ENCODE measurements at regions not wholly inside any gene's neighbourhood (a gene's known extent, or its start where the extent isn't known, plus 50 kb on each side); places are given as distances from the start of the nearest gene placed in this dataset.

GRCh38 chr2:14909795-14910194 is 277.3 kb downstream of the LRATD1 start:
- Histone ChIP-seq H3K9me3 (replicated peaks in 1 of 11) (peaks cover 0 to 2% (median 0%) of the 10 kb centered on the region in 11 experiments; a peak in 1 of 22 replicates), H3K4me1 (no peaks in the 10 kb centered on the region), H3K27ac (no peak overlapping the region), H4K20me1 (no peaks in the 10 kb centered on the region), H3K4me3 (no peak overlapping the region), H3K4me2 (no peak overlapping the region), H3K36me3 (no peaks in the 10 kb centered on the region), H3K9ac (no peak overlapping the region), H3K27me3 (no peaks in the 10 kb centered on the region; a peak in 1 of 22 replicates)
- no peak for TF ChIP-seq Cebpa-rat (IDR thresholded peaks at IDR 0.05)

- Histone ChIP-seq H3K27me3 (no peaks in the 10 kb centered on the region; a peak in 1 of 22 replicates), H3K4me3 (no peak overlapping the region), H3K27ac (no peak overlapping the region), H3K4me2 (no peak overlapping the region), H3K9ac (no peak overlapping the region), H3K36me3 (no peaks in the 10 kb centered on the region), H3K9me3 (replicated peaks in 1 of 11) (peaks cover 0 to 4% (median 0%) of the 10 kb centered on the region in 11 experiments; a peak in 1 of 22 replicates), H3K4me1 (no peaks in the 10 kb centered on the region), H4K20me1 (no peaks in the 10 kb centered on the region)
- TF ChIP-seq Cebpa-rat (IDR thresholded peaks at IDR 0.05), result no peak
These were observed 278.1 kb downstream of the LRATD1 start for GRCh38 chr2:14910654-14911053.

GRCh38 chr2:14915983-14916382 is 283.5 kb downstream of the LRATD1 start:
- Histone ChIP-seq H3K9ac (no peak overlapping the region), H3K4me2 (no peak overlapping the region), H3K27me3 (no peaks in the 10 kb centered on the region; a peak in 1 of 22 replicates), H3K9me3 (replicated peaks in 1 of 11) (peaks cover 0 to 4% (median 0%) of the 10 kb centered on the region in 11 experiments; a peak in 1 of 22 replicates), H3K4me3 (no peak overlapping the region), H4K20me1 (no peaks in the 10 kb centered on the region), H3K27ac (no peak overlapping the region), H3K4me1 (no peaks in the 10 kb centered on the region), H3K36me3 (no peaks in the 10 kb centered on the region)
- no peak for TF ChIP-seq Cebpa-rat (IDR thresholded peaks at IDR 0.05)

GRCh38 chr2:14923820-14924580 is 291.5 kb downstream of the LRATD1 start:
- H3K36me3 ChIP-seq, result no peaks in the 10 kb centered on the region
- H3K9ac ChIP-seq, result no peak overlapping the region
- no peak overlapping the region for H3K27ac ChIP-seq
- H4K20me1 ChIP-seq, result no peaks in the 10 kb centered on the region
- no peaks in the 10 kb centered on the region for H3K4me1 ChIP-seq
- TF ChIP-seq Cebpa-rat (IDR thresholded peaks at IDR 0.05), result no peak
- H3K9me3 ChIP-seq (replicated peaks in 1 of 11), result no peaks in the 10 kb centered on the region
- no peaks in the 10 kb centered on the region for H3K27me3 ChIP-seq
- H3K4me3 ChIP-seq, result no peak overlapping the region
- H3K4me2 ChIP-seq, result no peak overlapping the region

- Histone ChIP-seq H3K36me3 (no peaks in the 10 kb centered on the region), H3K4me1 (no peaks in the 10 kb centered on the region), H3K27ac (no peak overlapping the region), H3K27me3 (no peaks in the 10 kb centered on the region), H3K9me3 (replicated peaks in 1 of 11) (no peaks in the 10 kb centered on the region), H4K20me1 (no peaks in the 10 kb centered on the region), H3K4me2 (no peak overlapping the region), H3K9ac (no peak overlapping the region), H3K4me3 (no peak overlapping the region)
- TF ChIP-seq Cebpa-rat (IDR thresholded peaks at IDR 0.05), result no peak
These were observed 293.0 kb downstream of the LRATD1 start for GRCh38 chr2:14925471-14925870.

- no peaks in the 10 kb centered on the region for H3K9me3 ChIP-seq (replicated peaks in 1 of 11)
- no peaks in the 10 kb centered on the region for H3K36me3 ChIP-seq
- no peak overlapping the region for H3K27ac ChIP-seq
These were observed 294.6 kb downstream of the LRATD1 start for GRCh38 chr2:14927021-14927564.

GRCh38 chr2:14928056-14928455 is 295.5 kb downstream of the LRATD1 start:
- Histone ChIP-seq H3K9me3 (replicated peaks in 1 of 11) (no peaks in the 10 kb centered on the region), H4K20me1 (no peaks in the 10 kb centered on the region), H3K27me3 (no peaks in the 10 kb centered on the region), H3K27ac (no peak overlapping the region), H3K36me3 (no peaks in the 10 kb centered on the region), H3K4me1 (no peaks in the 10 kb centered on the region), H3K9ac (no peak overlapping the region), H3K4me3 (no peak overlapping the region), H3K4me2 (no peak overlapping the region)
- TF ChIP-seq Cebpa-rat (IDR thresholded peaks at IDR 0.05), result no peak

More at GRCh38 chr2:14927021-14927564, 294.6 kb downstream of the LRATD1 start:
- no peaks in the 10 kb centered on the region for H3K27me3 ChIP-seq
- no peak overlapping the region for H3K4me2 ChIP-seq
- no peak for TF ChIP-seq Cebpa-rat (IDR thresholded peaks at IDR 0.05)
- H3K4me3 ChIP-seq, result no peak overlapping the region
- H3K4me1 ChIP-seq, result no peaks in the 10 kb centered on the region
- H4K20me1 ChIP-seq, result no peaks in the 10 kb centered on the region
- H3K9ac ChIP-seq, result no peak overlapping the region

- Histone ChIP-seq H3K4me3 (no peak overlapping the region), H4K20me1 (no peaks in the 10 kb centered on the region), H3K27ac (no peak overlapping the region), H3K9me3 (replicated peaks in 1 of 11) (no peaks in the 10 kb centered on the region), H3K27me3 (no peaks in the 10 kb centered on the region), H3K36me3 (no peaks in the 10 kb centered on the region), H3K9ac (no peak overlapping the region), H3K4me1 (no peaks in the 10 kb centered on the region), H3K4me2 (no peak overlapping the region)
- no peak for TF ChIP-seq Cebpa-rat (IDR thresholded peaks at IDR 0.05)
These were observed 297.9 kb downstream of the LRATD1 start for GRCh38 chr2:14930441-14930840.

- Histone ChIP-seq H3K36me3 (no peaks in the 10 kb centered on the region), H3K9me3 (replicated peaks in 1 of 11) (peaks cover 1 to 10% (median 4%) of the 10 kb centered on the region in 11 experiments; a peak in 16 of 22 replicates), H3K4me2 (no peak overlapping the region), H3K4me1 (no peaks in the 10 kb centered on the region), H3K27ac (no peak overlapping the region), H3K27me3 (no peaks in the 10 kb centered on the region), H4K20me1 (no peaks in the 10 kb centered on the region), H3K4me3 (no peak overlapping the region), H3K9ac (no peak overlapping the region)
- TF ChIP-seq Cebpa-rat (IDR thresholded peaks at IDR 0.05), result no peak
These were observed 299.8 kb downstream of the LRATD1 start for GRCh38 chr2:14932285-14932684.

- Histone ChIP-seq H3K9me3 (replicated peaks in 1 of 11) (peaks cover 6 to 16% (median 10%) of the 10 kb centered on the region in 11 experiments; a peak in 18 of 22 replicates), H3K27me3 (no peaks in the 10 kb centered on the region), H3K4me3 (no peak overlapping the region), H3K4me1 (no peaks in the 10 kb centered on the region), H3K36me3 (no peaks in the 10 kb centered on the region), H3K4me2 (no peak overlapping the region), H3K9ac (no peak overlapping the region), H4K20me1 (no peaks in the 10 kb centered on the region), H3K27ac (no peak overlapping the region)
- no peak for TF ChIP-seq Cebpa-rat (IDR thresholded peaks at IDR 0.05)
These were observed 301.2 kb downstream of the LRATD1 start for GRCh38 chr2:14933753-14934152.
